IMR-90 (cell line): ENCODE measurements at regions not wholly inside any gene's neighbourhood (a gene's known extent, or its start where the extent isn't known, plus 50 kb on each side); places are given as distances from the start of the nearest gene placed in this dataset.

Source experiments
- ATAC-seq: fragments of 200-7000 bp; cut with Tn5 transposase; 2 replicates; pipeline ENCODE4 v1.9.1; 2020; ENCODE audit warnings: low read depth, mild to moderate bottlenecking, moderate library complexity
- BruUV-seq: library from RNA; stranded (reverse); fragments of 400-500 nt; replicated peaks from 2 replicates; lab custom pipeline; 2021; lab: Mats Ljungman, UMichigan
- CTCF ChIA-PET: fragments of 300-600 bp; formaldehyde crosslinking; extraction: SDS; loops from one replicate; lab custom pipeline; 2021; ENCODE audit warnings: antibody characterized with exemption; lab: Yijun Ruan, JAX
- POLR2A ChIA-PET: fragments of 300-600 bp; sonication (Branson Sonifier 250); formaldehyde crosslinking; loops from one replicate; lab custom pipeline; 2022; ENCODE audit warnings: antibody characterized with exemption; ENCODE audit not compliant: unreplicated experiment; lab: Charles Lee
- DNase-seq: peaks from one replicate; pipeline ENCODE4 v3.0.0; 2013
- H2AFZ ChIP-seq: replicated peaks from 2 replicates; pipeline ENCODE3; 2013; ENCODE audit warnings: low read length, mild to moderate bottlenecking; ENCODE audit not compliant: poor library complexity
- H2AK5ac ChIP-seq: 2 replicates; pipeline ENCODE4 v1.6.1; 2013; ENCODE audit warnings: low read depth, low read length, inconsistent platforms
- H2AK9ac ChIP-seq: replicated peaks from 2 replicates; pipeline ENCODE3; 2013; ENCODE audit warnings: mild to moderate bottlenecking, low read depth, low read length, moderate library complexity; ENCODE audit not compliant: poor library complexity
- H2BK120ac ChIP-seq: 2 replicates; pipeline ENCODE4 v1.6.1; 2013; ENCODE audit warnings: low read depth, low read length, inconsistent platforms
- H2BK15ac ChIP-seq: 3 replicates; pipeline ENCODE4 v1.6.1; 2013; ENCODE audit warnings: low read depth, low read length, inconsistent platforms
- H2BK20ac ChIP-seq: 2 replicates; pipeline ENCODE4 v1.6.1; 2013; ENCODE audit warnings: low read depth, mild to moderate bottlenecking, inconsistent platforms, low read length, moderate library complexity
- H2BK5ac ChIP-seq: 2 replicates; pipeline ENCODE4 v1.6.1; 2013; ENCODE audit warnings: mild to moderate bottlenecking, low read depth, low read length, inconsistent platforms; ENCODE audit not compliant: poor library complexity, severe bottlenecking
- H3K14ac ChIP-seq: replicated peaks from 2 replicates; pipeline ENCODE4 v1.6.1; 2013; ENCODE audit warnings: low read depth, low read length, inconsistent platforms
- H3K18ac ChIP-seq: 2 replicates; pipeline ENCODE4 v1.6.1; 2013; ENCODE audit warnings: low read depth, low read length, control low read depth
- H3K23ac ChIP-seq: 2 replicates; pipeline ENCODE4 v1.6.1; 2013; ENCODE audit warnings: low read depth, low read length, inconsistent platforms
- H3K27ac ChIP-seq: 2 replicates; pipeline ENCODE4 v1.5.1; 2013; ENCODE audit warnings: mild to moderate bottlenecking, control low read depth, low read length; ENCODE audit not compliant: insufficient read depth
- H3K27me3 ChIP-seq: 2 replicates; pipeline ENCODE4 v1.6.1; 2013; ENCODE audit warnings: low read length; ENCODE audit not compliant: control insufficient read depth, insufficient read depth
- H3K36me3 ChIP-seq: 2 replicates; pipeline ENCODE4 v1.6.1; 2013; ENCODE audit warnings: low read length, mixed read lengths; ENCODE audit not compliant: control insufficient read depth, insufficient read depth
- H3K4ac ChIP-seq: 2 replicates; pipeline ENCODE4 v1.6.1; 2013; ENCODE audit warnings: low read depth, low read length, inconsistent platforms
- H3K4me1 ChIP-seq: 2 replicates; pipeline ENCODE4 v1.6.1; 2013; ENCODE audit warnings: low read length, mixed read lengths; ENCODE audit not compliant: control insufficient read depth, insufficient read depth
- H3K4me2 ChIP-seq: 2 replicates; pipeline ENCODE4 v1.6.1; 2013; ENCODE audit warnings: low read depth, mild to moderate bottlenecking, control low read depth, low read length, moderate library complexity
- H3K4me3 ChIP-seq: 2 replicates; pipeline ENCODE4 v1.5.1; 2013; ENCODE audit warnings: low read depth, mild to moderate bottlenecking, control low read depth, low read length, moderate library complexity; ENCODE audit not compliant: insufficient read depth
- H3K56ac ChIP-seq: 2 replicates; pipeline ENCODE4 v1.6.1; 2013; ENCODE audit warnings: low read length, inconsistent platforms; ENCODE audit not compliant: insufficient read depth; ENCODE audit errors: extremely low read depth
- H3K79me1 ChIP-seq, 2 experiments: 2 replicates each; pipeline ENCODE4 v1.6.1; 2013; ENCODE audit warnings: low read length in 2 of 2, inconsistent platforms in 1 of 2, low read depth in 1 of 2
- H3K9ac ChIP-seq: 2 replicates; pipeline ENCODE4 v1.6.1; 2013; ENCODE audit warnings: low read depth, low read length, control low read depth
- H3K9me1 ChIP-seq: 2 replicates; pipeline ENCODE4 v1.6.1; 2013; ENCODE audit warnings: low read length, inconsistent platforms; ENCODE audit not compliant: insufficient read depth
- H3K9me3 ChIP-seq: 2 replicates; pipeline ENCODE4 v1.6.1; 2013; ENCODE audit warnings: low read length; ENCODE audit not compliant: control insufficient read depth, insufficient read depth
- H4K20me1 ChIP-seq: 2 replicates; pipeline ENCODE4 v1.6.1; 2013; ENCODE audit warnings: low read length, inconsistent platforms; ENCODE audit not compliant: insufficient read depth
- H4K5ac ChIP-seq: 2 replicates; pipeline ENCODE4 v1.6.1; 2013; ENCODE audit warnings: mild to moderate bottlenecking, low read depth, low read length, control low read depth
- H4K8ac ChIP-seq, 2 experiments: 2 replicates each; pipeline ENCODE4 v1.6.1; 2013; ENCODE audit warnings: low read depth in 2 of 2, low read length in 2 of 2, control low read depth in 1 of 2, inconsistent platforms in 1 of 2
- H4K91ac ChIP-seq: 2 replicates; pipeline ENCODE4 v1.6.1; 2013; ENCODE audit warnings: low read depth, low read length, inconsistent platforms; ENCODE audit not compliant: insufficient read depth
- FOS ChIP-seq: fragments of 150-350 bp; IDR thresholded peaks from 2 replicates; pipeline ENCODE4 v1.6.1; 2016; ENCODE audit warnings: low read depth, low read length
- MAFK ChIP-seq: IDR thresholded peaks from 2 replicates; pipeline ENCODE4 v1.6.1; 2012; ENCODE audit warnings: low read depth, low read length, improper control_type of control experiment
- MAZ ChIP-seq: IDR thresholded peaks from 2 replicates; pipeline ENCODE4 v1.6.1; 2012; ENCODE audit warnings: low read depth, mild to moderate bottlenecking, low read length, improper control_type of control experiment, moderate library complexity, borderline replicate concordance
- POLR2A ChIP-seq: IDR thresholded peaks from 2 replicates; pipeline ENCODE4 v1.6.1; 2012; ENCODE audit warnings: mild to moderate bottlenecking, low read depth, low read length
- RAD21 ChIP-seq: IDR thresholded peaks from 2 replicates; pipeline ENCODE4 v1.6.1; 2012; ENCODE audit warnings: low read length, improper control_type of control experiment
- WGBS, 2 experiments: methylation state at CpG; one replicate each; pipeline versions ENCODE4 v1.1.5 to v1.1.7; 2013; ENCODE audit warnings: missing lambda C conversion rate in 2 of 2; ENCODE audit not compliant: insufficient read length in 1 of 2; ENCODE audit errors: extremely low coverage in 2 of 2; 5-methylcytosine and 5-hydroxymethylcytosine counted together
- dilution Hi-C: fragments of 300-500 bp; cut with HindIII; formaldehyde crosslinking; loops from one replicate; pipeline ENCODE4 v1.14.3; 2018; ENCODE audit warnings: low sequenced_read_pairs; ENCODE audit not compliant: unreplicated experiment
- in situ Hi-C: fragments of 300-500 bp; cut with MboI; formaldehyde crosslinking; loops from 3 replicates; pipeline ENCODE4 v1.14.3; 2019; ENCODE audit warnings: low sequenced_read_pairs, inconsistent platforms, mixed read lengths
- intact Hi-C: fragments of 100-400 bp; cut with micrococcal nuclease; formaldehyde crosslinking; loops from 2 replicates; pipeline ENCODE4 v1.10.0; 2022
- TF ChIP-seq, protein P1 (sequence below): fragments of 150-350 bp; IDR thresholded peaks from 2 replicates; pipeline ENCODE4 v1.6.1; 2017; ENCODE audit warnings: mild to moderate bottlenecking, antibody characterized with exemption, low read length, low read depth

GRCh38 chr7:91771921-91772815 lies 108.3 kb downstream of the MTERF1 start:
- in situ Hi-C loops, result no loop called here
- H3K9ac ChIP-seq, result no peak overlapping the region
- H4K5ac ChIP-seq, result no peak overlapping the region
- CTCF ChIA-PET, result interaction anchor here (0.6 kb wide), 1 partner anchor 41 kb away, joined by 3 read pairs; no protein-coding TSS in a partner anchor
- H4K20me1 ChIP-seq, result no peaks in the 10 kb centered on the region
- H3K14ac ChIP-seq, result no peak overlapping the region
- H3K27me3 ChIP-seq, result no peaks in the 10 kb centered on the region
- no peak overlapping the region for H2BK15ac ChIP-seq
- H3K4me1 ChIP-seq, result no peaks in the 10 kb centered on the region
- H4K8ac ChIP-seq, result no peak overlapping the region
- no peak overlapping the region for H3K56ac ChIP-seq
- WGBS, 2 experiments, result 82% methylated on average over 2 of the region's 4 CpGs; no CpG with 5 or more reads in 1 of the 2 experiments
- no peak overlapping the region for H2BK20ac ChIP-seq
- H3K9me3 ChIP-seq, result no peaks in the 10 kb centered on the region
- intact Hi-C loops, result no loop called here
- H2AFZ ChIP-seq, result no peak overlapping the region
- H2AK5ac ChIP-seq, result no peak overlapping the region
- H2BK120ac ChIP-seq, result no peak overlapping the region
- no peak for TF ChIP-seq POLR2A
- TF ChIP-seq FOS, result no peak
- TF ChIP-seq RAD21, result no peak
- TF ChIP-seq, protein P1, sequence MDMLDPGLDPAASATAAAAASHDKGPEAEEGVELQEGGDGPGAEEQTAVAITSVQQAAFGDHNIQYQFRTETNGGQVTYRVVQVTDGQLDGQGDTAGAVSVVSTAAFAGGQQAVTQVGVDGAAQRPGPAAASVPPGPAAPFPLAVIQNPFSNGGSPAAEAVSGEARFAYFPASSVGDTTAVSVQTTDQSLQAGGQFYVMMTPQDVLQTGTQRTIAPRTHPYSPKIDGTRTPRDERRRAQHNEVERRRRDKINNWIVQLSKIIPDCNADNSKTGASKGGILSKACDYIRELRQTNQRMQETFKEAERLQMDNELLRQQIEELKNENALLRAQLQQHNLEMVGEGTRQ, result no peak
- no peak for TF ChIP-seq MAZ
- TF ChIP-seq MAFK, result no peak
- no peaks in the 10 kb centered on the region for H3K79me1 ChIP-seq
- no peak overlapping the region for H3K27ac ChIP-seq
- POLR2A ChIA-PET, result no interaction called here
- no peak overlapping the region for H3K4me3 ChIP-seq
- no peak overlapping the region for H2BK5ac ChIP-seq
- no peak overlapping the region for H4K91ac ChIP-seq
- no peaks in the 10 kb centered on the region for H3K9me1 ChIP-seq
- ATAC-seq (no peak), DNase-seq (no peak)
- BruUV-seq, result no TSS peak
- H3K23ac ChIP-seq, result no peak overlapping the region
- H3K4ac ChIP-seq, result no peak overlapping the region
- dilution Hi-C loops, result no loop called here
- H3K36me3 ChIP-seq, result no peaks in the 10 kb centered on the region
- no peak overlapping the region for H2AK9ac ChIP-seq
- H3K18ac ChIP-seq, result no peak overlapping the region
- H3K4me2 ChIP-seq, result no peak overlapping the region
